ENCODE measurements at regions not wholly inside any gene's neighbourhood (a gene's known extent, or its start where the extent isn't known, plus 50 kb on each side); places are given as distances from the start of the nearest gene placed in this dataset.
"Not testable (repeated sequence)": the region's sequence is repeated elsewhere in the genome, so short reads cannot be mapped to it uniquely, and the experiment has no call there.

DNA sequence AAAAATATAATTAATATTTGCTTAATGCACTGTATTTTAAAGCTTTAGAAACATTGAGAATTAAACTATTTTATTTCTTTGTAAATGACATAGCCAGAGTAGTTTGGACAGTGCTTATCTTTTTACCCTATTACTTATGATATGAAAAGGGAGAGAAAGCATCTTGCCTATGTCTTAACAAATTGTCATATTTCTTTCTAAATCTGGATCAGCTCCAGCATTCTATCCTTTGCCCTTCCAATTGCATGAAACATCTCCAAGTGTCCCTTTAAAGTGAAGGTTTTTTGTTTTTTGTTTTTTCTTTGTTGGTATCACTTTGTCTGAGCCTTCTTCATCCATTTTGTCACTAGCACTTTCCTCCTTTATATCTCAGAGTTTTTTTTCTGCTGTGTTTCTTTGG lies 511.6 kb upstream of the FAM174A start:
- DNase-seq (ENCODE audit: low read depth, low spot score) = no peak

DNA sequence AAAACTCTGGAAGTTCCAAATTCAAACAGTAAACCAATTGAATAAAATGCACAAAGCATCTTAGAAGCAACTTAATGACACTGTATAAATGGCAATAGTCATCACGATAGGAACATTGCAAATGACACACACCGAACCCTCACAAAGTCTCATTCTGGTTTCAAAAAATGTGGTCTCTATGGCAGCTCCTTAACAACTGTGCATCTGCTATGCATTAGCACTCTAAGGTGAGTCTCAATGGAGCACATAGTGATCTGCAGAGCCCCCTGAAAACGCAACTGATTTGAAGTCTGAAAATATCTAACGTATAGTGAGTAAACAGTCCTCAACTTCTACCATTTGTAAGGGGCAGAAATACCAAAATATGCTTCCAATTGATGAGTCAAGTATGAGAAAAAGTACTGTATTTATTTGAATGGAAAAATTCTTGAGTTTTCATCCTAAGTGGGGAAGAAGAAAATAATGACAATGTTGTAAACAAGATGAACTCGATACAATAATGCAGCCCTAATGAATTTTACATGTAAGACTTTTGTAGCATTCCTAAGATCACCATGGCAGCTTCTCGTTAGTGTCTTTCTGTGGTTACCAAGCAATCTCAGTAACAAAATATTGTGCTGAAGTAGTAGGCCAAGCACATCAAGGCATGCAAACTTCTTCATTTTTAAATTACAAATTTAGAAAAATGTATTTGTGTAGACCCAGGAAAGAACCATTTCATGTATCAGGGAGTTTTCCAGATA lies 517.5 kb upstream of the FAM174A start:
- DNase-seq (ENCODE audit: low read depth, low spot score) = no peak

DNA sequence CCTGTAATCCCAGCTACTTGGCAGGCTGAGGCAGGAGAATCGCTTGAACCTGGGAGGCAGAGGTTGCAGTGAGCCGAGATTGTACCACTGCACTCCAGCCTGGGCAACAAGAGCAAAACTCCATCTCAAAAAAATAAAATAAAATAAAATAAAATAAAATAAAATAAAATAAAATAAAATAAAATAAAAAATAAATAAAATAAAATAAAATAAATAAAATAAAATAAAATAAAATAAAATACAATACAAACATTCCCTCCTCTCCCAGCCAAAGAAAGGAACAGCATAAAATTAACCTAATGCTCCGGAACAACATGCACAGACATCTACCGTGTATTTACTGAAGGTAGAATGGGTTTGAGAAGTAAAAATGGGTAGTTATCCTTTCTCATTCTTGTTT lies 521.9 kb upstream of the FAM174A start:
- not testable (repeated sequence) for DNase-seq (ENCODE audit: low read depth, low spot score)

DNA sequence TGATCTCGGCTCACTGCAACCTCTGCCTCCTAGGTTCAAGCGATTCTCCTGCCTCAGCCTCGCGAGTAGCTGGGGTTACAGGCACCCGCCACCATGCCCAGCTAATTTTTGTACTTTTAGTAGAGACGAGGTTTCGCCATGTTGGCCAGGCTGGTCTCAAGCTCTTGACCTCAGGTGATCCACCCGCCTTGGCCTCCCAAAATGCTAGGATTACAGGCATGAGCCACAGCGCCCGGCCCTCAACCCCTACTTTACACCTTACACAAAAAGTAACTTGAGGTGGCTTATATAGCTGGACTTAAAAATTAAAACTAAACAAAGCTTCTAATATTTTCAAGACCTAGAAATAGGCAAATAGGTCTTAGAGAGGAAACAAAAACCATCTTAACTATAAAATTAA lies 524.0 kb upstream of the FAM174A start:
- not testable (repeated sequence) for DNase-seq (ENCODE audit: low read depth, low spot score)

DNA sequence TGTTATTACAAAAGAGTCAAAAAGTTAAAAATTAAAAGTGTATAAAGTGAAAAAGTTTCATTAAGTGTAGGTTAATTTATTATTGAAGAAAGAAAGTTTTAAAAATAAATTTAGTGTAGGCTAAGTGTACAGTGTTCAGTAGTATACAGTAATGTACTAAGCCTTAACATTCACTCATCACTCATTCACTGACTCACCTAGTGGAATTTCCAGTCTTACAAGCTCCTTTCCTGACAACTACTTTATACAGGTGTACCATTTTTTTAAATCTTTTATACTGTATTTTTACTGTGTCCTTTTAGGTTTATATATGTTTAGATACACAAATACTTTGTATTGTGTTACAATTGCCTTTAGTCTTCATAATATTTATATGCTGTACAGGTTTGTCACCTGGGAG lies 530.2 kb upstream of the FAM174A start:
- no peak for DNase-seq (ENCODE audit: low read depth, low spot score)

DNA sequence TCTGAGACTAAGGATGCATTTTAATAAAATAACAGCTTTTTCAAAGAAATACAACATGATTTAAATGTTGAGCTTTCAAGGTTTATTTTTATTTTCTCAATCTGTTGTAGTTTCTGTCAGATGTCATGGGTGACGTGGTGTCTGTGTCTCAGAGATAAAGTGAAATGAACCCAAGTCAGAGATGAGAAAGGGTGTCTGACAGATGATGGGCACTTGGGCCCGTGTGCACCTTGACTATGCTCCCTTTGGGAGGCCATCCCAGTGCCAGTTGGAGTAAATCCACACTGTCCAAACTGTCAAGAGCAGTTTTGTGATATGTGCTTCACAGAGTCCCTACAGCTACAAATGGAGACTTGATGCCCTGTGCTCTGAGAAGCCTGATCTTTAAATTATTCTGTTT lies 536.9 kb upstream of the FAM174A start:
- no peak for DNase-seq (ENCODE audit: low read depth, low spot score)

DNA sequence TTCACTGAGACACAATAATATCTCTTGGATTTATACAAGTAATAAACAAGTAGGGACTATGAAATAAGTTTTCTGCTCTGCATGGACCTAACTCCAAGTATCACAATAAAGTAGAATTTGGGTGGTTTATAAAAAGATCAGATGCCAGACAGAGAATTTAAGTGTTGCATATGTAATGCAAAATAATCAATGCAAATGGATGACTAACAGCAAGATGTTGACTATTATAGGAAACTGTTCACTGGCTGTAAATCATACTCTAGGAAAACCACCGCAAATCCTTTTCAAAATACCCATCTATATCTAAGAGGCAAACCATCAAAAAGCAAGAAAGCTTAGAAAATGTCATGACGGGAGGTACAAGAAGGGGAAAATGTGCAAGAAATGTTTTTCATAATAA lies 539.8 kb upstream of the FAM174A start:
- DNase-seq (ENCODE audit: low read depth, low spot score) = no peak

DNA sequence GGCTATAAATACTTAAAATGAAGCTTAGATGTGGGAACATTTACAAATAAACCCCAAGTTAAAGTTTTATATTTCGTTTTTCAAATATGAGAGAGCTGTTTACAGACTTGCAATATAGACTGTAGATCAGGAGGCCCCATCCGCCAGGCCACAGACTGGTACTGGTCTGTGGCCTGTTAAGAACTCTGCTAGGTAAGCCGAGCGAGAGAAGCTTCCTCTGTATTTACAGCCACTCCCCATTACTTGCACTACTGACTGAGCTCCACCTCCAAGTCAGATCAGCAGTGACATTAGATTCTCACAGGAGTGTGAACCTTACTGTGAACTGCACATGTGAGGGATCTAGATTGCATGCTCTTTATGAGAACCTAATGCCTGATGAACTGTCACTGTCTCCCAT lies 561.4 kb upstream of the FAM174A start:
- no peak for DNase-seq (ENCODE audit: low read depth, low spot score)

DNA sequence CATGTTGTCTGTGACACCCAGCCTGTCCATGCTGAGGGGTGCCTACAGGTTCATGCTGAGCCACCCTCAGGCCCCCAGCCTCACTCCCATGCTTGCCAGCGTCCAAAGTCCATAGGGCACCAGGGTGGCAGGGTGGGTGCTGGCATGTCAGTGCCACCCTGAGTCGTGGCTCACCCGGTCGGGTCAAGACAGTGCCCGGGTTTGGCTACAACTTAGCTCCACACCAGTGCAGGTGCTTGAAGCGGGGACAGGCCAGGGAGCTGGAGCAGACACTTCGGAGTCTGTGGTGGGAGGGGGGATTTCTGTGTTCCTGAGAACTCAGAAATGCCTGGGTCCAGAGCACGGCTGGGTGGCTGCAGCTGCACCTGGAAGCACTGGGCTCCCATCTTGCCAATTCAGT lies 579.2 kb upstream of the FAM174A start:
- DNase-seq (ENCODE audit: low read depth, low spot score) = no peak

DNA sequence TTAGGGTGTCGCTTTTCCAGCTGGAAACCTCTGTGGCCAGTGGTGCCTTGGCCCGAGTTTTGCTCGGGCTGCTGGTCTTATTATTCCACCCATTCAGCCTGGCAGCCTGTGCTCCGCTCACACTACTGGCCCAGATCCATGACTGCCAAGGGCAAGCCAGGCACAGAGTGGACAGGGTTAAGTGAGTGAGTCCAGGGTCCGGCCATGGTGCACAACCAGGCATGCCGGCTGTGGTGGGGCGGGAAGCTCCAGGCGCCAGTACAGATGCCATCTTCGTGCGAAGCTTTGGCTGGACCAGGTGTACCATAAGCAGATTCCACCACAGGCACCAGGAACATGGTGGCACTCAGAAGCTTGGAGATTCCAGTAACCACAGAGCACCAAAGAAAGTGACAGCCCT lies 580.2 kb upstream of the FAM174A start:
- no peak for DNase-seq (ENCODE audit: low read depth, low spot score)

DNA sequence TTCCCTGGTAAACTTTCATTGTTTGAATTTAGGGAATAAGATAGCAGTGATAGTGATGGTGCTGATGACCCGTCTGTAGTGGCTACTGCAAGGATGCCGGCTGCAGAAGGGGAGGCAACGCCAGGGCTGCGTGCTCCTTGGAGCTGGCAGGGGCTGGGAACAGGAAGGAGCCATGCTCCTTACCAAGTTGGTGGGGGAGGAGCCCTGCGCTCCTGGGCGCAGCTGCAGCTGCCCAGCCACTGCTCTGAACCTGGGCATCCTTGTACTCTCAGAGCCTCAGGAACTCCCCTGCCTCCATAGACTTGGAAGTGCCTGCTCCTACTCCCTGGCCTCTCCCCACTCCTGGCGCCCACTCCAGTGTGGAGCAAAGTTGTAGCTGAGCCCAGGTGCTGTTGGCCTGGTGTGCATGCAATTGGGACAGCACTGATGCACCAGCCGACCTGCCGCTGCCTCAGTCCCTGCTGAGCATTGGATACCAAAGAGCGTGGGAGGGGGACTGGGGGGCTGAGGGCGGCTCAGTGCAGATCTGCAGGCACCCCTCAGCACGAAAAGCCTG lies 585.1 kb upstream of the FAM174A start:
- no peak for DNase-seq (ENCODE audit: low read depth, low spot score)

DNA sequence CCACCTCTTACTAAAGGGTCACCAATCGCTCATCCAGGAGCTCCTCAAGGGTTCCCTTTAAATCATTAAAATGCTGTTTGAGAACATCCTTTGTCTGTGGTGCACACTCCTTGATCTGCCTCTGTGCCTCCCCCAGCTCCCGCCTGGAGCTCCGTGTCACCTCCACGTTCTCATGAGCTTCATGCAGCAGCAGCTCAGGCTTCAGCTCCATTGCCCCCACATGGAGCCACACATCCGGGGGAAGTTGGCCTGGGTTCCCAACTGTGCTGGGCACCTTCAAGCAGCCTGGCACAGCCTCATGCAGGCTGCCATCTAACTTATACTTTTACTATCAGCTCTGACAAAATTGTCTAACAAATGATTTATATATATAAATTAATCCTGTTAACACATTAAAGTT lies 585.8 kb upstream of the FAM174A start:
- DNase-seq (ENCODE audit: low read depth, low spot score) = no peak

DNA sequence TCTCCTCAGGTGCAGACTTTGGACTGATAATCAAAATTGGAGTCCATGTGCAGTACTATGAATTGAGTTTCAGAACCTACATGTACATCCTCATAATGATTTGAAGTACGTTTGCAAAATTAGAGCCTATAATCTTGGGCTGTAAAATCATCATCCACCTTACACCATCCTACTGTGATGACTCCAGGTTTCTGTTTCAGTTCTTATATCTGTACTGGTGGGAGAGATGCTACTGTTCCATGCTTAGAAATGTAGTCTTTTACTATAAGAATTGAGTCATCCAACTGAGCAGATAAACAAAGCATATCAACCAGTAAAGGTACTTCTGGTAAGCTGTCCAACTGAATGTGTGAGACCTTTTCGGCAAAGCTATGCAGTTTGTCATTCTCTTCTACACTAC lies 586.3 kb upstream of the FAM174A start:
- DNase-seq (ENCODE audit: low read depth, low spot score) = no peak

DNA sequence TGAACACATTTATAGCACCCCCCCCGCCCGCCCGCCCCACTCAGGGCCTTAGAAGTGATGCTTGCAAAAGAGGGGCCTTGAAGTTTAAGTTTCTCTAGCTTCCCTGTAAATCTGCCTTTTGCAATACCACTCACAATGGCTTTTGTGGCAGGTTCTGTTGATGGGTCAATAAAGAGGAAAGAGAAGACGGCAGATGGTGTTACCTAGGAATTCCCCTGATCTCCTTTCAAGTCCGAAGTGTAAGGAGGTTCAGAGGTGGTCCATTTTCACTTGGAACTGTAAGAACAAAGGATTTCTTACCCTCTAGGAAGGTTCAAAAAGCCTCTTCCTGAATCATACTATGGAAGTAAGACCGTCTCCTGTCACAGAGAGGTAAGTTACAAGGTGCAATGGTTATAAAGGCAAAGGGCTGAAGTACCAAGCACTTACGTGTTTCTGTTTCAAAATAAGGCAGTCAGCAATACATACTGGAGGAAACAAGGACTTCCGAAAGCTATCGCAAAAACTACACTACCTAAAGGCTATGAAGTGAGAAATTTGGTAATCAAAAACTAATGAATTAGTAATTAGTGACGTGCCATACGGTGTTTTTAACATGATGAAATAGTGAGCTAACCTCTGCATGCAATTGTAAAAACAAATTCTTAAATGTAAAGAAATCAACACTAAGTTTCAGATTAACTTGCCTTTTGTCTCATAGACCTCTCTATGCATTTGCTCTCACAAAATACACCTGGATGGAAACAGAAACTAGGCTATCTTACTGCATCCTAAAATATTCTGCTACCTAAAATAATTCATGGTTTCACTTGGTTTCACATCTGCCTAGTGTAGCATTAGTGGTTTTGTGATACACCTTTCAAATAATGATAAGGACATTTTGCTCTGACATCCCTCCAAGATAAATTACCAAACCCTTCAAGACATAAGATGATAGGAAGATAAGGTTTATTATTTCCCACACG lies 589.4 kb upstream of the FAM174A start:
- no peak for DNase-seq (ENCODE audit: low read depth, low spot score)

DNA sequence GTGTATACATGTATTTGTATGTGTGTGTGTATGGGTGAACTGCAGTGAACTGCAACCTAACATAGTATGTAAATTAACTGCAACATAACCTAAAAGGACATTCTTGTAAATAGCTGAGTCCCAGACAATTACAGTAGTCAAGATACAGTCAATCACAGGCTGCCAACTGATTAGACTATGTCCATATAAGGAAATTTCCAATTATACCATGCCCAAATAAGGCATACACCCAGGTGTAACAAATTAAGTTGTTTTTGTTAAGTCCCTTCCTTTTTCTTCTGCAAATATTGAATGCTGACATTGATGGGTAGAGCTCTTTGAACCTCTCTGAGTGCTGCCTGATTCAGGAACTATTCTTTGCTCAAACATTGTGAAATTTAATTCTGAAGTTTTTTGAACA lies 594.6 kb upstream of the FAM174A start:
- DNase-seq (ENCODE audit: low read depth, low spot score) = no peak

DNA sequence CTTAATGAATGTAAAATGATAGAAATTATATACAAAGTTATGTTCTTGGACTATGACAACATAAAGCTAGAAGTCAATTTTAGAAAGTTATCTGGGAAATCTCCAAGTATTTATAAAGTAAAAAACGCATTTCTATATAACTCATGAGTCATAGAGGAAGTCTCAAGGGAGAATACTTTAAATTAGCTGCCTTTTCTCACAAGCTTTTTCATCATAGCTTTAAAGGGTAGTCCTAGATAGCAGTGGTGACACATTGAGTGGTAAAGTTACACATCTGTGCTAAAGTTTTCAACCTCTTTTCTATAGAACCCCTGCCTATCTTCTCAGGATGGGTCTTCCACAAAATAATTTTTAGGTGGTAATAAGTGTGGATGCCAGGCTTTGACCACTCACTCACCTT lies 598.3 kb upstream of the FAM174A start:
- no peak for DNase-seq (ENCODE audit: low read depth, low spot score)

DNA sequence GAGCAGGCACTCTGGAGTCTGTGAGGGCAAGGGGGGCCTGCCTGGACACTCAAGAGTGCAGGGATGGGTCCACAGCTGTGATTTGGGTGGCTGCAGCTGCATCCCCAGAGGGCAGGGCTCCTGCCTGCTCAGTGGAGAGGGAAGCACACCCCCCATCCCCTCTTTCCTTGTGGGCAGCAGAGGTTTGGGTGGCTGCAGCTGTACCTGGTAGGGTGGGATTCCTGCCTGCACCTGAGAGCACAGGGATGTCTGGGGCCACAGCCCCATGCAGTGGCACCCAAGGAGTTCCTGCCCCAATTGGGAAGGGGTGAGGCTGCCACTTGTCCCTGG lies 605.4 kb upstream of the FAM174A start:
- DNase-seq (ENCODE audit: low read depth, low spot score) = no peak

DNA sequence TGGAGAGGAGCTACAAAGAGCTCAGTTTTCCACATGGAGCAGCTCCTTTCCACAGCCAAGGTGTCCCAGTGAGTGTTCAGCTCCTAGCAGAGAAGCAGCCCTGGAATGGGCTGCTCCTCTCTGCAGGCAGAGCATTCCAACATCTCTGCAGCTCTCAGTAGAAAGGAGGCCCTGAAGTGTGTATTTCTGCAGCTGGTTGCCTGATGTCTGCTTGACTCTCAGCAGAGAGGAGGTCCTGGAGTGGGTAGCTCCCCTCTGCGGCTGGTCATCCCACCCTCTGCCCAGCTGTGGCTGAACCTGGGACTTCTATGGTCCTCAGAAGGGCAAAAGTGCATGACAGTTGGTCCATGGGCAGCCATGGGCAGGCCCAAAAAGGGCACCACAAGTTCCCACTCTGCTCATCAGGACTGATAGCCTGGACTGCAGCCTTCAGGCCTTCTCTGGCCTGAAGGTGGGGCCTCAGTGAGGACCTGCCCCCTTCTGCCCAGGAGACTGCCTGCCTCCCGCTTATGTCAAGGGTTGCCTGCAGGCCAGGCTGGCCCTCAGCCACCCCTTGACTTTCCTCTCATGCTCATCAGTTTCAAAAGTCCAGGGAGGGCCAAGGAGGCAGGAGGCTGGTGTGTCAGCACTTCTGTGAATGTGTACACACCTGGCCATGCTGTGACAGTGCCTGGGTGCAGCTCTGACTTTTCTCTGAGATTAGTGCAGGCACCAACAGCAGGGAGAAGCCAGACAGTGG lies 605.9 kb upstream of the FAM174A start:
- no peak for DNase-seq (ENCODE audit: low read depth, low spot score)

DNA sequence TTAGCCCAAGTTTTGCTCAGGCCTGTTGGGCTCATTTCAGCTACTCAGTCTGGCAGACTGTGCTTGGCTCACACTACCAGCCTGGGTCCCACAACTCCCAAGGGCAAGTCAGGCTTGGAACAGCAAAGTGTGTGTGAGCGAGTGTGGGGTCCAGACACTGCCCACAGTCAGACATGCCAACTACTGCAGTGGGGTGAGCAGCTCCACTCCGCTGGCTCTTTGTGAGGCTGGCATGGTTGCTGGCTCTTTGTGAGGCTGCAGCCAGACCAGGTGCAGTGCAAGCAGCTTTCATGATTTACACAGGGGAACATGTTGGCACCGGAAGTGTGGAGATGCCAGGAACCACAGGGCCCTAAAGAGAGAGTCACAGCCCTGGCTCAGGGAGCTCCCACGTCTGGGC lies 606.7 kb upstream of the FAM174A start:
- no peak for DNase-seq (ENCODE audit: low read depth, low spot score)

DNA sequence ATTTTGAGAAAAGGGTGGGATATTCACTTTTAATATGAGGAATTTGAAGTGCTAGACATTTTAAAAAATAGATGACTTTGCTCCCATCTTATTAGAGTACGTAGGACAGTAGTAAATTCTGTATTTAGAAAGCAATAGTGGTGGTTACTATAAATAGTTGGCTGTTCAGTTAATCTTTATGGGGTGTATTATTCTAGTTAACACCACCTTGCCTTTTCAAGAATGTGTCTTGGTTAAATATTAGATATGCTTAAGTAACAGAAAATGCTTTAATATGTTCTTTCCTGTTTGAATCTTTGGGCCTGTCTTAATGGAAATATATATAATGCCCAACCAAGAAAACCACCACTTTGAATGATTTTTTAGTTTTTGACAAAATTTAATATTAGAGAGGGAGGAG lies 608.7 kb upstream of the FAM174A start:
- DNase-seq (ENCODE audit: low read depth, low spot score) = no peak

DNA sequence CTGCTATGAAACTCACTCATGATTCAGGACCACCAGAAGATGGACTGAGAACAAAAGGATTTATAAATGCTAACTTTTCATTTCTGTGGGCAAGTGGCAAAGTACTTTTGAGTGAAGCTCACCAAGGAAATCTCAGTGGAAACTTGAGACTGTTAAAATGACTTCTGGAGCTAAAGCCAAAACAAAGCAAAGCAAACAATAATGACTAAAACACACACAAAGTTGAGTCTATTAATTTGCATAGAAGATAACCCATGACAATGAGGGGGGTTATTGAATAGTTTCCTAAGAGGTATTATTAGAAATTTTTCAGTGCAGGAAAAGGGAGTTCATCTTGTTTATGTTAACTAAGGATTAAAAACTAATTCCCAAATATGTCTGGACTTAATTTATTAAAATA lies 612.8 kb upstream of the FAM174A start:
- DNase-seq (ENCODE audit: low read depth, low spot score) = no peak

DNA sequence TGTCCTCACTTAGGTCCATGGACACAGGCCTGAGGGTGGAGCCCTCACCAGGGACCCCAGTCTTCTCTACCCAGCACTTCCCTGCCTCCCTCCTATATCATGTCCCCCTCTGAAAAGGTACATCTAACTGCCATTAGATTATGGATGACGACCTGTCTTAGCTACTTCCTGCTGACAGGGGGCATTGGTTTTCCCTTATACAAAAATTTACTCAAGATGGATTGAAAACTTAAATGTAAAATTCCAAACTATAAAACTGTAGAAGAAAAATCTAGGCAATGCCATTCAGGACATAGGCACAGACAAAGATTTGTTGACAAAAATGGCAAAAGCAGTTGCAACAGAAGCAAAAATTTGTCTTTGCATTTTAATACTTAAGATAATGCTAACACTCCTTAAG lies 623.2 kb upstream of the FAM174A start:
- DNase-seq (ENCODE audit: low read depth, low spot score) = no peak
